Cardiac fibroblast (primary cell): ENCODE measurements at regions not wholly inside any gene's neighbourhood (a gene's known extent, or its start where the extent isn't known, plus 50 kb on each side); places are given as distances from the start of the nearest gene placed in this dataset.

Experiments
- DNase-seq, 2 donors: peaks; one replicate each; pipeline versions ENCODE4 v3.0.0 to v3.0.0-alpha.2; 2010; ENCODE audit warnings: low read depth in 2 of 2
- H3K4me3 ChIP-seq, 2 donors: replicated peaks in 1 of 2; 1 replicate in 1 of 2; 2 replicates in 1 of 2; pipeline ENCODE4 v1.5.1; 2011; ENCODE audit warnings: low read depth in 2 of 2, low read length in 2 of 2, mild to moderate bottlenecking in 2 of 2, moderate library complexity in 1 of 2
- CTCF ChIP-seq: IDR thresholded peaks from one replicate; pipeline ENCODE4 v1.5.1; 2011; ENCODE audit warnings: low read depth, mild to moderate bottlenecking, low read length, inconsistent platforms

- no peak for DNase-seq
- no peak for TF ChIP-seq CTCF
Observed at GRCh38 chr17:34118564-34118963, 136.5 kb upstream of the CCL2 start.

GRCh38 chr17:34121311-34121710 lies 133.8 kb upstream of the CCL2 start:
- TF ChIP-seq CTCF = no peak

More at GRCh38 chr17:34118564-34118963, 136.5 kb upstream of the CCL2 start:
- no peak overlapping the region for H3K4me3 ChIP-seq

GRCh38 chr17:34122515-34122914 lies 132.6 kb upstream of the CCL2 start:
- DNase-seq = no peak

More at GRCh38 chr17:34121311-34121710, 133.8 kb upstream of the CCL2 start:
- DNase-seq = no peak
- H3K4me3 ChIP-seq = no peak overlapping the region

GRCh38 chr17:34125010-34125409 lies 130.1 kb upstream of the CCL2 start:
- no peak for DNase-seq
- no peak for TF ChIP-seq CTCF
- H3K4me3 ChIP-seq = no peak overlapping the region

More at GRCh38 chr17:34122515-34122914, 132.6 kb upstream of the CCL2 start:
- TF ChIP-seq CTCF = no peak
- H3K4me3 ChIP-seq = no peak overlapping the region

GRCh38 chr17:34125921-34126320 lies 129.2 kb upstream of the CCL2 start:
- no peak overlapping the region for H3K4me3 ChIP-seq
- TF ChIP-seq CTCF = no peak
- no peak for DNase-seq

- no peak overlapping the region for H3K4me3 ChIP-seq
- TF ChIP-seq CTCF = no peak
- DNase-seq = no peak
Observed at GRCh38 chr17:34126496-34126895, 128.6 kb upstream of the CCL2 start.

- H3K4me3 ChIP-seq = no peak overlapping the region
- DNase-seq = no peak
- no peak for TF ChIP-seq CTCF
Observed at GRCh38 chr17:34126965-34127364, 128.1 kb upstream of the CCL2 start.
